Naive thymus-derived CD8-positive, alpha-beta T cell (primary cell): ENCODE measurements at regions not wholly inside any gene's neighbourhood (a gene's known extent, or its start where the extent isn't known, plus 50 kb on each side); places are given as distances from the start of the nearest gene placed in this dataset.

ENCODE experiments used
- ATAC-seq, 2 donors: fragments of 150-1000 bp; cut with Tn5 transposase in 1 of 2; sonication (Bioruptor Pico), chemical (Tn5 transposase) in 1 of 2; 1 replicate in 1 of 2; 2 replicates in 1 of 2; pipeline ENCODE4 v1.10.0; 2021; ENCODE audit warnings: mild to moderate bottlenecking in 2 of 2, moderate library complexity in 2 of 2
- POLR2A ChIA-PET: fragments of 350-600 bp; sonication (Branson Sonifier 250); formaldehyde crosslinking; loops from one replicate; lab custom pipeline; 2021; ENCODE audit warnings: antibody characterized with exemption; lab: Charles Lee
- DNase-seq, 10 donors: peaks; one replicate each; pipeline versions ENCODE4 v3.0.0 to v3.0.0-alpha.2; 2020 to 2022
- H3K27ac Mint-ChIP-seq, 10 donors: one replicate each; pipeline ENCODE4 v1.8.0; 2020 to 2022; ENCODE audit warnings: mild to moderate bottlenecking in 10 of 10, mixed read lengths in 10 of 10, moderate library complexity in 4 of 10, inconsistent platforms in 1 of 10
- H3K27me3 Mint-ChIP-seq, 5 donors: one replicate each; pipeline ENCODE4 v1.8.0; 2021 to 2022; ENCODE audit warnings: mixed read lengths in 5 of 5
- H3K36me3 Mint-ChIP-seq, 3 donors: one replicate each; pipeline ENCODE4 v1.8.0; 2020 to 2022; ENCODE audit warnings: mixed read lengths in 3 of 3, mild to moderate bottlenecking in 2 of 3, inconsistent platforms in 1 of 3
- H3K4me1 Mint-ChIP-seq, 4 donors: one replicate each; pipeline ENCODE4 v1.8.0; 2021 to 2022; ENCODE audit warnings: mixed read lengths in 4 of 4
- H3K4me3 Mint-ChIP-seq, 10 donors: one replicate each; pipeline ENCODE4 v1.8.0; 2020 to 2022; ENCODE audit warnings: mild to moderate bottlenecking in 10 of 10, mixed read lengths in 10 of 10, moderate library complexity in 6 of 10, inconsistent platforms in 1 of 10
- H3K9me3 Mint-ChIP-seq, 9 donors: one replicate each; pipeline ENCODE4 v1.8.0; 2020 to 2022; ENCODE audit warnings: mixed read lengths in 9 of 9, mild to moderate bottlenecking in 3 of 9, inconsistent platforms in 1 of 9, moderate library complexity in 1 of 9

DNA sequence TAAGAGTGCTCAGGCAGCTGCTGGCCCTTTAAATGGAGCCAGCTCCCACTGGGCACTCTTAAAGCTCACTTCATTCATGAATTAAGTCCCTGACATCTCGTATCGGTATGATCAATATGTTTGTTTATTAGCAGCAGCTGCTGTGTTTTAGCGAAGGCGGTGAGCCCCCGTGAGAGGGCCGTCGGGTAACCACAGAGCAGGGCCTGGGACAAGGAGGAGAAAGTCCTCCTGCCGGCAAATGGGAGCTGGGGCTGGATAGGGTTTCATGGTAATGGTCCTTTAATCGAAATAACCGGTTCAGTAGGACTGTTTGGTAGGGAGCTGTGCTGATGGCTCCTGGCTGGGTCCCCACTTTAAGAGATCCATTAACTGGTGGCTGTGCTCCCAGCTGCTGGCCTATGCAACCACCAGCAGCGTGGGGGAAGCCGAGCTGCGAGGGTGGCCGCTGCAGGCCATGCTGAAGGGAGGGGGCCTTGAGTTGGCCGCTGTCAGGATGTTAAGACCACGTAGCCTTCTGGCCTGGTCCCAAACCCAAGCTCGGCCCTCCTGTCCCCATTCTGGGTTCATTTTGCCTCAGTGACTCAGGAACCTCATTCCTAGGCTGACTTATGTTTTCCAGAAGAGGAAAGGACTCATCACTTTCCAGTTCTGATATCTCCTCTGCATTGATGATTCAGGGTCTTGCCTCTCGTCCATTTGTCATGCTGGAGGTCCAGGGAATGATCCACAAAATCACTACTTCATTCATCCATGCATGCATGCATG lies 67.6 kb upstream of the NTRK3 start:
- Mint-ChIP-seq H3K4me1 (no peaks in the 10 kb centered on the region), H3K27ac (no peak overlapping the region), H3K9me3 (peaks cover 0 to 3% (median 0%) of the 10 kb centered on the region in 9 donors), H3K4me3 (no peak overlapping the region), H3K27me3 (peaks cover 8 to 30% (median 16%) of the 10 kb centered on the region in 5 donors), H3K36me3 (no peaks in the 10 kb centered on the region)
- POLR2A ChIA-PET, result no interaction called here
- ATAC-seq (no peak), DNase-seq (no peak)

DNA sequence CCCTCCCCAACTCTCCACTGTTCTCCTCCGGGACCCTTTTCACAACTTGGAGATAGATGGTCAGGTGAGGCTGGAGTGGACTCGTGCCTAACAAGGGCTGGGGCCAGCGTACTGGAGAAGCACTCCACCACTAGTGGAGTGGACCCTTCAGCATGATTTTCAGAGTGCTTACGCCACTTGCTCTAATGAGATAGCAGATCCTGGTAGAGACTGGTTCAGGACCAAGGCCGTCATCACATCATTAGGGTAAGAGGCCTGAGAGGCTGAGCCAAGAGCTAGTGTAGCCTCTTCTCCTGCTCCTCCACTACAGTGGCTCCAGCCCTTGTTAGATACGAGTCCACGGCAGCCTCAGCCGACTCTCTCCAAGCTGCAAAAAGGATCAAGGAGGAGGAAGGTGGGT lies 66.9 kb upstream of the NTRK3 start:
- ATAC-seq, result no peak
- peaks cover 8 to 37% (median 16%) of the 10 kb centered on the region in 5 donors for H3K27me3 Mint-ChIP-seq
- H3K9me3 Mint-ChIP-seq, result peaks cover 0 to 3% (median 0%) of the 10 kb centered on the region in 9 donors
- POLR2A ChIA-PET, result no interaction called here
- H3K4me1 Mint-ChIP-seq, result no peaks in the 10 kb centered on the region
- no peak for DNase-seq
- H3K36me3 Mint-ChIP-seq, result no peaks in the 10 kb centered on the region
- no peak overlapping the region for H3K4me3 Mint-ChIP-seq
- no peak overlapping the region for H3K27ac Mint-ChIP-seq

DNA sequence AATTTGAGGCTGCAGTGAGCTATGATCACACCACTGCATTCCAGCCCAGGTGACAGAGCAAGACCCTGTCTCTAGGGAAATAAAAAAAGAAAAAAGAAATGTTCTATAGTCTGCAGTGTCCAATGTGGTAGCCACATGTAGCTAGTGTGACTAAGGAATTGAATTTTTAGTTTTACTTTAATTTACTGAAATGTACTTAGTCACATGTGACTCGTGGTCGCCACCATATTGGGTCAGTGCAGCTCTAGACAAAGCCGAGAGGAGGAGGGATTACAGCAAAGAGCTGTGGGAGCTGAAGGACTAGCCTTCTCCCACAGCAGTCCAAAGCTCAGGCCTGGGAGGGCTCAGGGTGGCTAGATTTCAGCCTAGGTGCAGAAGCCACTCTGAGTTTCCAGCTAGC lies 65.9 kb upstream of the NTRK3 start:
- Mint-ChIP-seq H3K4me1 (no peaks in the 10 kb centered on the region), H3K4me3 (no peak overlapping the region), H3K9me3 (peaks cover 0 to 4% (median 0%) of the 10 kb centered on the region in 9 donors), H3K36me3 (no peaks in the 10 kb centered on the region), H3K27me3 (peaks cover 12 to 47% (median 22%) of the 10 kb centered on the region in 5 donors), H3K27ac (no peak overlapping the region)
- POLR2A ChIA-PET, result no interaction called here
- DNase-seq (no peak), ATAC-seq (no peak)

DNA sequence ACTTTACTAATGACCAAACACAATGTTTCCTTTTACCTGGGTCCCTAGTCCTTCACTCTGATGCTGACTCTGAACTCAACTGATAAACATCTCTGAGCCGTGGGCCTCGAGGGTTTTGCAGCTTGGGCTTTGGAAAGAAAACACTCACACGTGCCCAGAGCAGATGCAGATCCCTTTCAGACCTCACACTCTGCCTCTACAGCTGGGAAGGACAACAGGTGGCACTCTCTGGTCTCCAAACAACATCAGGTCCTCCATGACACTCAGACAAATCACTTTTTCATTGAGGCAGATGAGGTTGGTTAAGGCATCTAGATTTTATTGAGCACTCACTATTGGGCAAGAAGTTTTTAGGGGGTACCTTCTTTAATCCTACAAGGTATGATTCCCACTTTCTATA lies 64.7 kb upstream of the NTRK3 start:
- DNase-seq (no peak), ATAC-seq (no peak)
- H3K36me3 Mint-ChIP-seq, result no peaks in the 10 kb centered on the region
- POLR2A ChIA-PET, result no interaction called here
- H3K4me1 Mint-ChIP-seq, result no peaks in the 10 kb centered on the region
- H3K27me3 Mint-ChIP-seq, result peaks cover 15 to 58% (median 28%) of the 10 kb centered on the region in 5 donors
- no peak overlapping the region for H3K27ac Mint-ChIP-seq
- peaks cover 0 to 4% (median 0%) of the 10 kb centered on the region in 9 donors for H3K9me3 Mint-ChIP-seq
- H3K4me3 Mint-ChIP-seq, result no peak overlapping the region

DNA sequence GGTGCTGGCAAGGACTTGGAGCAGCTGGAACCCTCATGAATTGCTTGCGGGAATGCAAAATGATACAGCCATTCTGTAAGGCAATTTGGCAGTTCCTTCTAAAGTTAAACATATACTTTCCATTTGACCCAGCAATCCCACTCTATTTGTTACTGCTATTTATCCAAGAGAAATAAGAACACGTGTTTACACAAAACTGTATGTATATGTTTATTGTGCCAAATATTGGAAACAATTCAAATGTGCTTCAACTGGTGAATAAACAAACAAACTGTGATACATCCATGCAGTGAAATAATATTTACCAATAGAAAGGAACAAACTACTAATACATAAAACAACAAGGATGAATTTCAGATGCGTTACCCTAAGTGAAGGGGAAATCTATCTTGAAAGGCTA lies 60.0 kb upstream of the NTRK3 start:
- Mint-ChIP-seq H3K36me3 (peaks cover 0 to 6% (median 0%) of the 10 kb centered on the region in 3 donors), H3K27ac (no peak overlapping the region), H3K4me1 (no peaks in the 10 kb centered on the region)

DNA sequence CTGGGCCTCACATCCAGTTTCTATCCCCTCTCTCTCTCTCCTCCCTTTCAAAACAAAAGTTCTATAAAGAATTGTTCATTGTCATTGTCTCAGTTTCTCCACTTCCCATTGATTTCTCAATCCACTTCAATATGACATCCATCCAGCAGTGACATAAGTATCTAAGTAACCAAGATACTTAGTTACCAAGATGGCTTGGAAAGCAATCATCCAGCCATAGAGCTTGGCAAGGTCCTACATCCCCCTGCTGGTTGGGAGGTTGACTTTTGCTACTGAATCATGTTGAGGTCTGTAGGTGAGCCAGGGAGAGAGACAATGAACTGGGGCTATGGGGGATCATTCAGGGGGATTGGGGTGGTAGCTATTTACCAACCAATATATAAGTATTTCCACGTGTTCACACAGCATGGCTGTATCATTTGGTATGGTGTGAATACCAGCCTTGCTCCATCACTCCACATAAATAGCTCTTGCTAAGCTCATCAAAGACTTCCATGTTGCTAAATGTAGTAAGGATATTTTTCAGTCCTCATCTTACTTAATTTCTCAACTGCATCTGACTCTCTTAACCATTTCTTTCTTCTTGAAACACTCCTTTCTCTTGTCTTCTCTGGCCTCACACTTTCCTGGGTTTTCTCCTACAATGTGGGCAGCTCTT lies 58.8 kb upstream of the NTRK3 start:
- no peak overlapping the region for H3K4me3 Mint-ChIP-seq

More for the DNA sequence above, 60.0 kb upstream of the NTRK3 start:
- Mint-ChIP-seq H3K27me3 (peaks cover 22 to 48% (median 27%) of the 10 kb centered on the region in 5 donors), H3K9me3 (peaks cover 0 to 22% (median 10%) of the 10 kb centered on the region in 9 donors), H3K4me3 (no peak overlapping the region)
- ATAC-seq (no peak), DNase-seq (no peak)
- POLR2A ChIA-PET, result no interaction called here

DNA sequence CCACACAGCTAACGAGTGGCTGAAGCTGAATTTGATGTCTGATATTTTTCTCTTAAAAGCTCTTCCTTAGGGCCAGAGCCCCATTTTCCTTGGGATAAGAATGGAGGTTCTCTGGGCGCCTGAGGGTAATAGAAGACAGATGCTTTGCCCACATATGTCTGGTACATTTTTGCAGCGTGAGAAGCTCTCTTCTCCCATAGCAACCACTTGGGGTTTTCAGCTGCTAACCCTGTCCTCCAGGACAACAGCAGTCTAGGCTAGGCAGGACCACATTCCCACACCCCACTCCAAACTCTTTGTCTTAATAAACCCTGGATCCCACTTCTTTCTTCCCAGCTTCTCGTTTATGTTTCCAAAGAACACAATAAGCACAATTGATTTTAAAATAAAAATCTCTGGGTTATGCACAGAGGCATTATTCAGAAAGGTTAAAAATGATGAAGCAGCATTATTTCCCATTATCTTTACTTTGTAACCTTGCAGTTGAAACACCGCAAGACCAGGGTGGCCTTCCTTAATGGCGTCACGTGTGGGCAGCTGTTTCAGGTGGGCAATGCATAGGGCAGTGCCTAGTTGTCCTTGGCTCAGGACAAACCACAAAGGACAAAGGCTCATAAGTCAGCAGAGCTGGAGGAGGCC lies 56.5 kb upstream of the NTRK3 start:
- Mint-ChIP-seq H3K36me3 (peaks cover 0 to 6% (median 0%) of the 10 kb centered on the region in 3 donors), H3K27ac (no peak overlapping the region), H3K4me1 (no peaks in the 10 kb centered on the region), H3K27me3 (peaks cover 14 to 33% (median 22%) of the 10 kb centered on the region in 5 donors), H3K4me3 (no peak overlapping the region), H3K9me3 (peaks cover 0 to 22% (median 8%) of the 10 kb centered on the region in 9 donors)
- POLR2A ChIA-PET, result no interaction called here
- ATAC-seq (no peak), DNase-seq (no peak)

More for the DNA sequence above, 58.8 kb upstream of the NTRK3 start:
- no peak for ATAC-seq
- Mint-ChIP-seq H3K9me3 (peaks cover 0 to 22% (median 10%) of the 10 kb centered on the region in 9 donors), H3K36me3 (peaks cover 0 to 6% (median 0%) of the 10 kb centered on the region in 3 donors), H3K4me1 (no peaks in the 10 kb centered on the region), H3K27ac (no peak overlapping the region), H3K27me3 (peaks cover 14 to 36% (median 18%) of the 10 kb centered on the region in 5 donors)
- DNase-seq, result no peak
- POLR2A ChIA-PET, result no interaction called here

DNA sequence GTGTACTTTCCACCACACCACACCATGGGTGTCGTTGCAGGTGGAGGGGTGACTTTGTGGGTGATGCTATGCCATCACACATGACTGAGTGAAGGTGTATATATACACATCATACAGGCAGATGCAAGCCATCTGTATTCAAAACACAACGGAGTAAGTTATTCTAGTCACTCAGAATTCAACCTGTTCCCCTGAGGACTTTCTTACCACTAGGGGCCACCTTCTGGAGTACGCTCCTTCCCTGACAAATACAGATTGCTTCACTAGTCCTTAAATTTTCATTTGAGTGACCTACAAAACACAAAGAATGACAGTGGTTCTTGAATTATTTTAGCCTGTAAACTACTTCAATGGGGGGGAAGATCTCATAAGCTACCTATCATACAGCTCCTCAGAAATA lies 52.8 kb upstream of the NTRK3 start:
- DNase-seq (no peak), ATAC-seq (no peak)
- Mint-ChIP-seq H3K9me3 (peaks cover 0 to 9% (median 3%) of the 10 kb centered on the region in 9 donors), H3K27ac (no peak overlapping the region), H3K4me1 (no peaks in the 10 kb centered on the region), H3K36me3 (peaks cover 0 to 4% (median 0%) of the 10 kb centered on the region in 3 donors), H3K4me3 (no peak overlapping the region), H3K27me3 (peaks cover 11 to 26% (median 14%) of the 10 kb centered on the region in 5 donors)
- POLR2A ChIA-PET, result no interaction called here

DNA sequence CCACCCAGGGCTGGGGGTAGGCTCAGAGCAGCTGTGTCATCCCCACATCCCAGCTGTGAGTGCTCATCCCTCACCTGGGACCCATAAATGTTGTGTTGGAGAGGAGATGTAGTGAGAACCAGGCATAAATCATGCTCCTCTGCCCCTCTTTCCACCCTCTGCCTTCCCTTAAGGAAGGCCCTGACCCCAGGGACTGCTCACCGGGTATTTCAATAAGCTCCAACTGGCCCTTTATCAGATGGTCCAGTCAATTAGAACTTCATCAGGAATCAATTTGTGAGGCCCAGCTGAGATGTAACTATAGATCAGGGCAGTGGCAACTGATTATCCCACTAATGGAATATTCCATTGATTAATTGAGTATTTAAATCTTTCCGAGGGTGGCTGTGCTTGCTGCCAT lies 50.8 kb upstream of the NTRK3 start:
- DNase-seq (no peak), ATAC-seq (no peak)
- peaks cover 8 to 26% (median 12%) of the 10 kb centered on the region in 5 donors for H3K27me3 Mint-ChIP-seq
- no peaks in the 10 kb centered on the region for H3K9me3 Mint-ChIP-seq
- no peaks in the 10 kb centered on the region for H3K4me1 Mint-ChIP-seq
- POLR2A ChIA-PET, result no interaction called here
- no peak overlapping the region for H3K4me3 Mint-ChIP-seq
- H3K27ac Mint-ChIP-seq, result no peak overlapping the region
- no peaks in the 10 kb centered on the region for H3K36me3 Mint-ChIP-seq
